WTC11 (cell line): ENCODE measurements at regions not wholly inside any gene's neighbourhood (a gene's known extent, or its start where the extent isn't known, plus 50 kb on each side); places are given as distances from the start of the nearest gene placed in this dataset.

ENCODE experiments used
- ATAC-seq: fragments of 200-7000 bp; cut with Tn5 transposase; 2 replicates; pipeline ENCODE4 v1.10.0; 2021; ENCODE audit warnings: mild to moderate bottlenecking, moderate library complexity
- CTCF ChIA-PET: fragments of 300-600 bp; sonication (Branson Sonifier 250); formaldehyde crosslinking; loops from one replicate; lab custom pipeline; 2021; ENCODE audit warnings: antibody characterized with exemption; lab: Charles Lee
- POLR2A ChIA-PET: fragments of 350-600 bp; sonication (Branson Sonifier 250); formaldehyde crosslinking; loops from one replicate; lab custom pipeline; 2021; ENCODE audit warnings: antibody characterized with exemption; lab: Charles Lee
- DNase-seq: peaks from one replicate; pipeline ENCODE4 v3.0.0; 2021; ENCODE audit warnings: low spot score
- H3K27ac Mint-ChIP-seq: 2 replicates; pipeline ENCODE4 v1.8.0; 2021; ENCODE audit warnings: mixed read lengths
- H3K27me3 Mint-ChIP-seq: 2 replicates; pipeline ENCODE4 v1.8.0; 2021; ENCODE audit warnings: low read depth, mild to moderate bottlenecking, moderate library complexity, mixed read lengths
- H3K36me3 Mint-ChIP-seq: 2 replicates; pipeline ENCODE4 v1.8.0; 2021; ENCODE audit warnings: mixed read lengths
- H3K4me1 Mint-ChIP-seq: 2 replicates; pipeline ENCODE4 v1.8.0; 2022; ENCODE audit warnings: mixed read lengths
- H3K4me3 Mint-ChIP-seq: 2 replicates; pipeline ENCODE4 v1.8.0; 2021; ENCODE audit warnings: mild to moderate bottlenecking, moderate library complexity, mixed read lengths
- H3K9me3 Mint-ChIP-seq: 2 replicates; pipeline ENCODE4 v1.8.0; 2021; ENCODE audit warnings: mixed read lengths
- AR ChIP-seq: fragments of 250-450 bp; sonication (Bioruptor Pico); IDR thresholded peaks from 2 replicates; pipeline ENCODE4 v1.9.0; 2021; ENCODE audit warnings: mild to moderate bottlenecking
- ATF2 ChIP-seq: sonication (generic); formaldehyde crosslinking; IDR thresholded peaks from 2 replicates; pipeline ENCODE4 v1.8.1; 2022; ENCODE audit warnings: low read depth, missing genetic modification reagents, borderline replicate concordance
- ATF6 ChIP-seq: sonication (generic); formaldehyde crosslinking; IDR thresholded peaks from 2 replicates; pipeline ENCODE4 v1.8.1; 2023; ENCODE audit warnings: mild to moderate bottlenecking, missing genetic modification reagents
- CDX4 ChIP-seq: fragments of 250-450 bp; sonication (Bioruptor Pico); IDR thresholded peaks from 2 replicates; pipeline ENCODE4 v1.9.0; 2021; ENCODE audit warnings: moderate library complexity, mild to moderate bottlenecking, inconsistent platforms, borderline replicate concordance
- CTCF ChIP-seq: fragments of 200-600 bp; IDR thresholded peaks from 2 replicates; pipeline ENCODE4 v1.8.0; 2022; ENCODE audit warnings: antibody characterized with exemption
- E2F5 ChIP-seq: sonication (generic); formaldehyde crosslinking; IDR thresholded peaks from 2 replicates; pipeline ENCODE4 v1.8.1; 2022; ENCODE audit warnings: mild to moderate bottlenecking, moderate library complexity, missing genetic modification reagents
- MXD4 ChIP-seq: fragments of 250-450 bp; sonication (Bioruptor Pico); IDR thresholded peaks from 2 replicates; pipeline ENCODE4 v1.8.0; 2021; ENCODE audit warnings: mild to moderate bottlenecking, moderate library complexity, borderline replicate concordance
- MYBL2 ChIP-seq: sonication (generic); formaldehyde crosslinking; IDR thresholded peaks from 2 replicates; pipeline ENCODE4 v1.8.1; 2023; ENCODE audit warnings: mild to moderate bottlenecking, moderate library complexity, missing genetic modification reagents
- NFATC4 ChIP-seq: fragments of 250-450 bp; sonication (Bioruptor Pico); IDR thresholded peaks from 2 replicates; pipeline ENCODE4 v1.9.0; 2021; ENCODE audit warnings: mild to moderate bottlenecking
- RORB ChIP-seq: fragments of 250-450 bp; sonication (Bioruptor Pico); IDR thresholded peaks from 2 replicates; pipeline ENCODE4 v1.9.0; 2021; ENCODE audit warnings: mild to moderate bottlenecking
- SMAD3 ChIP-seq: sonication (generic); formaldehyde crosslinking; IDR thresholded peaks from 2 replicates; pipeline ENCODE4 v1.8.0; 2022; ENCODE audit warnings: missing genetic modification reagents, mild to moderate bottlenecking, borderline replicate concordance
- ZMAT4 ChIP-seq: fragments of 250-450 bp; sonication (Bioruptor Pico); IDR thresholded peaks from 2 replicates; pipeline ENCODE4 v1.9.0; 2021; ENCODE audit warnings: mild to moderate bottlenecking
- ZNF219 ChIP-seq: sonication (generic); formaldehyde crosslinking; IDR thresholded peaks from 2 replicates; pipeline ENCODE4 v1.8.0; 2023; ENCODE audit warnings: missing genetic modification reagents, mild to moderate bottlenecking, borderline replicate concordance
- ZSCAN18 ChIP-seq: fragments of 250-450 bp; sonication (Bioruptor Pico); IDR thresholded peaks from 2 replicates; pipeline ENCODE4 v2.1.2; 2022; ENCODE audit warnings: mild to moderate bottlenecking, moderate library complexity

GRCh38 chr3:72169561-72170472 is 384.9 kb upstream of the PROK2 start (continued):
- TF ChIP-seq E2F5 (no peak), ZSCAN18 (CRISPR knock-in tag) (no peak), SMAD3 (CRISPR knock-in tag) (no peak), AR (CRISPR knock-in tag) (no peak), ZMAT4 (CRISPR knock-in tag) (no peak), ZNF219 (CRISPR knock-in tag) (no peak)

- POLR2A ChIA-PET, result no interaction called here
- Mint-ChIP-seq H3K27ac (no peak overlapping the region), H3K4me3 (no peak overlapping the region), H3K9me3 (no peaks in the 10 kb centered on the region), H3K4me1 (peaks cover 7% of the 10 kb centered on the region), H3K36me3 (no peaks in the 10 kb centered on the region), H3K27me3 (no peaks in the 10 kb centered on the region)
- no peak for ATAC-seq
- CTCF ChIA-PET, result no interaction called here
- DNase-seq, result no peak
- TF ChIP-seq MYBL2 (CRISPR knock-in tag), result no peak
- no peak for TF ChIP-seq CTCF
- no peak for TF ChIP-seq MXD4
These were observed 384.2 kb upstream of the PROK2 start for GRCh38 chr3:72169120-72169519.

- no peak overlapping the region for H3K27ac Mint-ChIP-seq
- H3K9me3 Mint-ChIP-seq, result no peaks in the 10 kb centered on the region
- ATAC-seq (no peak), DNase-seq (no peak)
- POLR2A ChIA-PET, result no interaction called here
- no peaks in the 10 kb centered on the region for H3K36me3 Mint-ChIP-seq
- H3K27me3 Mint-ChIP-seq, result no peaks in the 10 kb centered on the region
- no peak overlapping the region for H3K4me3 Mint-ChIP-seq
- TF ChIP-seq ATF6 (CRISPR knock-in tag), result no peak
- no peak for TF ChIP-seq SMAD3 (CRISPR knock-in tag)
- TF ChIP-seq CDX4, result no peak
- TF ChIP-seq MYBL2 (CRISPR knock-in tag), result no peak
- no peak for TF ChIP-seq ATF2 (CRISPR knock-in tag)
- no peak for TF ChIP-seq CTCF
- TF ChIP-seq NFATC4 (CRISPR knock-in tag), result no peak
- TF ChIP-seq RORB (CRISPR knock-in tag), result no peak
- H3K4me1 Mint-ChIP-seq, result peaks cover 10% of the 10 kb centered on the region
- CTCF ChIA-PET, result interaction anchor here (1.2 kb wide), 1 partner anchor 235 kb away, joined by 3 read pairs; no protein-coding TSS in a partner anchor
These were observed 380.9 kb upstream of the PROK2 start for GRCh38 chr3:72165808-72166207.
